ENCODE measurements at regions not wholly inside any gene's neighbourhood (a gene's known extent, or its start where the extent isn't known, plus 50 kb on each side); places are given as distances from the start of the nearest gene placed in this dataset.

- no peak for ATAC-seq
These were observed 284.4 kb downstream of the RBM43 start for GRCh38 chr2:150977296-150977695.

GRCh38 chr2:150976604-150977003, 285.1 kb downstream of the RBM43 start:
- ATAC-seq (no peak), DNase-seq (no peak)
- Histone ChIP-seq H3K27me3 (no peaks in the 10 kb centered on the region), H3K36me3 (no peaks in the 10 kb centered on the region), H3K4me1 (no peaks in the 10 kb centered on the region), H3K9me3 (no peaks in the 10 kb centered on the region), H3K27ac (no peak overlapping the region), H3K4me3 (no peak overlapping the region)
- TF ChIP-seq CTCF (IDR thresholded peaks at IDR 0.05): no peak
- intact Hi-C loops (cut with DNase I): no loop called here

More at GRCh38 chr2:150977296-150977695, 284.4 kb downstream of the RBM43 start:
- intact Hi-C loops (cut with DNase I): no loop called here
- DNase-seq: no peak
- H3K4me1 ChIP-seq: no peaks in the 10 kb centered on the region
- WGBS, 2 donors: 90% methylated on average over 4 of the region's 4 CpGs
- H3K27me3 ChIP-seq: no peaks in the 10 kb centered on the region
- H3K4me3 ChIP-seq: no peak overlapping the region
- no peaks in the 10 kb centered on the region for H3K9me3 ChIP-seq
- H3K27ac ChIP-seq: no peak overlapping the region
- no peaks in the 10 kb centered on the region for H3K36me3 ChIP-seq
- TF ChIP-seq CTCF (IDR thresholded peaks at IDR 0.05): no peak

GRCh38 chr2:150974864-150975263, 286.8 kb downstream of the RBM43 start:
- ATAC-seq (no peak), DNase-seq (no peak)
- Histone ChIP-seq H3K36me3 (no peaks in the 10 kb centered on the region), H3K27me3 (no peaks in the 10 kb centered on the region), H3K4me1 (no peaks in the 10 kb centered on the region), H3K27ac (no peak overlapping the region), H3K9me3 (peaks cover 0 to 4% (median 0%) of the 10 kb centered on the region in 11 donors), H3K4me3 (no peak overlapping the region)
- TF ChIP-seq CTCF (IDR thresholded peaks at IDR 0.05): no peak
- intact Hi-C loops (cut with DNase I): no loop called here

GRCh38 chr2:150974234-150974633, 287.4 kb downstream of the RBM43 start:
- 88 to 94% methylated on average over 1 of the region's 1 CpG for WGBS, 2 donors
- H3K4me3 ChIP-seq: no peak overlapping the region
- TF ChIP-seq CTCF (IDR thresholded peaks at IDR 0.05): no peak
- DNase-seq: no peak
- ATAC-seq: no peak
- no peak overlapping the region for H3K27ac ChIP-seq
- H3K36me3 ChIP-seq: no peaks in the 10 kb centered on the region
- peaks cover 0 to 4% (median 0%) of the 10 kb centered on the region in 11 donors for H3K9me3 ChIP-seq
- H3K4me1 ChIP-seq: no peaks in the 10 kb centered on the region
- intact Hi-C loops (cut with DNase I): no loop called here
- H3K27me3 ChIP-seq: no peaks in the 10 kb centered on the region

GRCh38 chr2:150971910-150972309, 289.8 kb downstream of the RBM43 start:
- no peak for DNase-seq
- 76 to 88% methylated on average over 3 of the region's 3 CpGs for WGBS, 2 donors
- peaks cover 0 to 4% (median 0%) of the 10 kb centered on the region in 7 donors for H3K27me3 ChIP-seq
- intact Hi-C loops (cut with DNase I): no loop called here
- H3K36me3 ChIP-seq: no peaks in the 10 kb centered on the region
- no peaks in the 10 kb centered on the region for H3K4me1 ChIP-seq
- H3K9me3 ChIP-seq: peaks cover 0 to 4% (median 0%) of the 10 kb centered on the region in 11 donors
- ATAC-seq: no peak
- H3K27ac ChIP-seq: no peak overlapping the region
- TF ChIP-seq CTCF (IDR thresholded peaks at IDR 0.05): no peak
- no peak overlapping the region for H3K4me3 ChIP-seq

All from heart right ventricle (tissue), 16 donors.